ENCODE measurements at regions not wholly inside any gene's neighbourhood (a gene's known extent, or its start where the extent isn't known, plus 50 kb on each side); places are given as distances from the start of the nearest gene placed in this dataset.

DNA sequence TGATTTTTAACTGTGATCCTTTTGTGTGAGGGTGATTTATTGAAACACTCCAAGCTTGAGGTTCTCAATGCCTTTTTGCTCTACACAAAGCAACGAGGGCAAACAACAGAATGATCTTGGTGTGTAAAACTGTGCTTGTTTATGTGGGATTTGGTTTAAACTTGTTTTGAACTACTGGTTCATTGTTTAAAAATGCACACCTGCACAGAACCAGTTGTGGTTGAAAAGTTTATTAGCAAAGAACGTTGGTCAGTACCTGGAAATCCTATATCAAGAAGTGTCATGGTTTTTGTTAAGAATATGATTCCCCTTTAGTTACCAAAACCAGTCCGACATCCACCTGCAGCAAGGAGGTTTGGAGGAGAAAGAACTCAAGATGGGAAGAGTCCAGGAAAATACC lies 239.4 kb downstream of the WNT5A start:
- TF ChIP-seq, protein P1, sequence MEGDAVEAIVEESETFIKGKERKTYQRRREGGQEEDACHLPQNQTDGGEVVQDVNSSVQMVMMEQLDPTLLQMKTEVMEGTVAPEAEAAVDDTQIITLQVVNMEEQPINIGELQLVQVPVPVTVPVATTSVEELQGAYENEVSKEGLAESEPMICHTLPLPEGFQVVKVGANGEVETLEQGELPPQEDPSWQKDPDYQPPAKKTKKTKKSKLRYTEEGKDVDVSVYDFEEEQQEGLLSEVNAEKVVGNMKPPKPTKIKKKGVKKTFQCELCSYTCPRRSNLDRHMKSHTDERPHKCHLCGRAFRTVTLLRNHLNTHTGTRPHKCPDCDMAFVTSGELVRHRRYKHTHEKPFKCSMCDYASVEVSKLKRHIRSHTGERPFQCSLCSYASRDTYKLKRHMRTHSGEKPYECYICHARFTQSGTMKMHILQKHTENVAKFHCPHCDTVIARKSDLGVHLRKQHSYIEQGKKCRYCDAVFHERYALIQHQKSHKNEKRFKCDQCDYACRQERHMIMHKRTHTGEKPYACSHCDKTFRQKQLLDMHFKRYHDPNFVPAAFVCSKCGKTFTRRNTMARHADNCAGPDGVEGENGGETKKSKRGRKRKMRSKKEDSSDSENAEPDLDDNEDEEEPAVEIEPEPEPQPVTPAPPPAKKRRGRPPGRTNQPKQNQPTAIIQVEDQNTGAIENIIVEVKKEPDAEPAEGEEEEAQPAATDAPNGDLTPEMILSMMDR (IDR thresholded peaks at IDR 0.05): no peak
- TF ChIP-seq EP300 (IDR thresholded peaks at IDR 0.05): no peak
- no peak for TF ChIP-seq POLR2AphosphoS5 (IDR thresholded peaks at IDR 0.05)
- TF ChIP-seq POLR2A (IDR thresholded peaks at IDR 0.05): no peak
- ATAC-seq: no peak
- Histone ChIP-seq H3K4me3 (no peak overlapping the region), H3K36me3 (no peaks in the 10 kb centered on the region), H3K27me3 (no peaks in the 10 kb centered on the region), H3K4me1 (no peaks in the 10 kb centered on the region), H3K27ac (no peak overlapping the region), H3K9me3 (peaks cover 0 to 7% (median 0%) of the 10 kb centered on the region in 3 donors)
- 46 to 50% methylated on average over 3 of the region's 3 CpGs for WGBS, 2 donors (ENCODE audit: low coverage in 1 of 2)

DNA sequence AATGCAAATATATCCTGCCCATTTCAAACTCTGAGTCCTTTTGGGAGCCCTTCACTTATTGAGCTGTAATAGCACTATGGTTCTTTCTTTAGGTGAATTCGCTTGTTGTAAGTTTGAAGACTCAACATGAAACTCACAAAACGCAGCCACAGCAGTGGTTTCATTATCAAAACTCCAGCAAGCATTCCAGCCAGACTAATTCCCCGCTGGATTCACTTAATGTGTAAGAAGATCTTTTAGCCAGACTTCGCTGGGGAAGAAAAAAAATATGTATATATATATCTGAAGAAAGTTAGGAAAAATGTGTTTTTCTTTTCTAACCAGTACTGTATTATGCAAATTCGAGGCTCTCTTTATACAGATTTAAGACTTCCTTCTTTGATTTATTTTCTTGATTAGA lies 241.1 kb downstream of the WNT5A start:
- no peaks in the 10 kb centered on the region for H3K27me3 ChIP-seq
- ATAC-seq: no peak
- H3K27ac ChIP-seq: no peak overlapping the region
- no peaks in the 10 kb centered on the region for H3K4me1 ChIP-seq
- peaks cover 0 to 7% (median 0%) of the 10 kb centered on the region in 3 donors for H3K9me3 ChIP-seq
- no peak overlapping the region for H3K4me3 ChIP-seq
- no peaks in the 10 kb centered on the region for H3K36me3 ChIP-seq
- 51 to 76% methylated on average over 5 of the region's 5 CpGs for WGBS, 2 donors (ENCODE audit: low coverage in 1 of 2)
- TF ChIP-seq POLR2A (IDR thresholded peaks at IDR 0.05) (no peak), POLR2AphosphoS5 (IDR thresholded peaks at IDR 0.05) (no peak), EP300 (IDR thresholded peaks at IDR 0.05) (no peak)
- TF ChIP-seq, protein P1 (IDR thresholded peaks at IDR 0.05): no peak

DNA sequence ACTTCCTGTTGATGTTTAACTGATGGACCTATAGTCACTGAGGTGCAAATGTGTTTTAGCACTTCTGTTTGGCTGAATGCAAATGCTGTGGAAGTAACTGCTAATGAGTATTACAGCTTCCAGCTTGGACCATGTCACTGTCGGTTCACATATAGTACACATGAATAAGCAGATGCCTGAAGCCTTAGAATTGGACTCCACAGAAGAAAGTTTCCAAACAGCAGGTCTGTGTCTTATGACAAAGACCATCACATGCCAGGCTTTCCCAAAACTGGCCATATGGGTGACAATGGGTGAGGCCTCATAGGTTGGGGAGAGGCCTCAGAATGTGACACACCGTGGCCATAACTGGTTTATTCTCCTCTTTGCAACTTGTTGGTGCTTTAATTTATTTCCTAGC lies 241.8 kb downstream of the WNT5A start:
- no peak for ATAC-seq
- no peaks in the 10 kb centered on the region for H3K4me1 ChIP-seq
- H3K27me3 ChIP-seq: no peaks in the 10 kb centered on the region
- H3K4me3 ChIP-seq: no peak overlapping the region
- WGBS, 2 donors (ENCODE audit: low coverage in 1 of 2): 70 to 78% methylated on average over 2 of the region's 2 CpGs
- H3K27ac ChIP-seq: no peak overlapping the region
- H3K36me3 ChIP-seq: no peaks in the 10 kb centered on the region
- TF ChIP-seq POLR2A (IDR thresholded peaks at IDR 0.05) (no peak), POLR2AphosphoS5 (IDR thresholded peaks at IDR 0.05) (no peak), EP300 (IDR thresholded peaks at IDR 0.05) (no peak)
- TF ChIP-seq, protein P1 (IDR thresholded peaks at IDR 0.05): no peak
- peaks cover 0 to 7% (median 0%) of the 10 kb centered on the region in 3 donors for H3K9me3 ChIP-seq

DNA sequence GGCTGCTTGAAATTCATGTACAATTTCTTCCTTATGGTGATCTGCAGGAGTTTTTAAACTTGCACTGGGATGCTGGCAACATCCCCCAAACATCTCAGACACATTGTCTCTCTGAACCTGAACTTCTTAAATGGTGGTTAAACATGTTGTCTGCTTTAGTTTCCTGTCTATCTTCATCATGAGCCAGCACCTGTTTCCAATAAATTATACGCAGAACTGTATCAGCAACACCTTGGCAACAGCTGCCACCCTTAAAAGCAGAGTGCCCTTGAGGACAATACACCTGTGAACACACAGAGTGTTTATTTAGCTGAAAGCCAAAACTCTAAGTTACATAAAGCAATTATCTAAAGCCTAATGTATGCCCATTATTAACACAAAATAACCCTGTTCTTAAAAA lies 242.9 kb downstream of the WNT5A start:
- H3K4me3 ChIP-seq: no peak overlapping the region
- peaks cover 0 to 3% (median 0%) of the 10 kb centered on the region in 3 donors for H3K9me3 ChIP-seq
- no peak for ATAC-seq
- H3K4me1 ChIP-seq: no peaks in the 10 kb centered on the region
- H3K27me3 ChIP-seq: no peaks in the 10 kb centered on the region
- 100% methylated on average over 1 of the region's 1 CpG; no CpG with 5 or more reads in 1 of the 2 donors for WGBS, 2 donors (ENCODE audit: low coverage in 1 of 2)
- no peak overlapping the region for H3K27ac ChIP-seq
- H3K36me3 ChIP-seq: no peaks in the 10 kb centered on the region
- TF ChIP-seq POLR2A (IDR thresholded peaks at IDR 0.05): no peak

DNA sequence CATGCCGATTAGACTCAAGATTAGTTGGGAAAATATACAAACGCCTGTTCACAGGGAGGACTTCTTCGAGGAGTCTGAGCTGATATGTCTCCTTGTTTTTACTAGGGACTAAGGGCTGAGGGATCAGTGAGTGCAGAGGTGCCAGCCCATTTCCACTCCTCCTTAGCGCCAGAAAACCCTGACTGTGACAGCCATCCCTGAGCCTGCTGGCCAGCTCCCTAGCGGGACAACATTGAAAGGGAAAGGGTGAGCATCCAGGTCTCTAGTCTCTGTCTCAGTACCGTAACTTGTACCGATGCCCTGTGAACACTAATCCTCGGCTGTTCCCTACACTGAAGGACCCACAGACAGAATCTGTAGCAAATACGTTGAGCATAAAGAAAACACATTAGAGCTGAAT lies 243.4 kb downstream of the WNT5A start:
- no peaks in the 10 kb centered on the region for H3K27me3 ChIP-seq
- H3K36me3 ChIP-seq: no peaks in the 10 kb centered on the region
- H3K9me3 ChIP-seq: no peaks in the 10 kb centered on the region
- H3K4me1 ChIP-seq: no peaks in the 10 kb centered on the region
- 73 to 89% methylated on average over 6 to 9 of the region's 9 CpGs for WGBS, 2 donors (ENCODE audit: low coverage in 1 of 2)
- no peak overlapping the region for H3K27ac ChIP-seq
- ATAC-seq: no peak
- no peak overlapping the region for H3K4me3 ChIP-seq
- no peak for TF ChIP-seq EP300 (IDR thresholded peaks at IDR 0.05)
- no peak for TF ChIP-seq POLR2A (IDR thresholded peaks at IDR 0.05)
- TF ChIP-seq POLR2AphosphoS5 (IDR thresholded peaks at IDR 0.05): no peak
- TF ChIP-seq, protein P1 (IDR thresholded peaks at IDR 0.05): no peak
